ENCODE measurements at regions not wholly inside any gene's neighbourhood (a gene's known extent, or its start where the extent isn't known, plus 50 kb on each side); places are given as distances from the start of the nearest gene placed in this dataset.

GRCh38 chr5:35561396-35561795 lies 56.3 kb upstream of the SPEF2 start:
- in situ Hi-C loops (cut with HindIII; ENCODE audit: extremely low pct_ligation_motif_present, low pct_unique_long_range_greater_than_20kb) = no loop called here
- CTCF ChIA-PET (ENCODE audit: low intra/inter-chr PET ratio, low total read pairs) = no interaction called here
- POLR2A ChIA-PET = no interaction called here
- Histone ChIP-seq H2AFZ (ENCODE audit: low read length) (no peak overlapping the region), H3K27ac (ENCODE audit: extremely low read length, insufficient read depth, low read length) (no peak overlapping the region), H3K9ac (ENCODE audit: insufficient read depth, low read depth, low read length) (no peak overlapping the region), H3K27me3 (ENCODE audit: control insufficient read depth in 1 of 2, insufficient read depth in 2 of 2, low read length in 2 of 2) (no peaks in the 10 kb centered on the region), H3K79me2 (ENCODE audit: insufficient read depth, low read length) (no peaks in the 10 kb centered on the region), H3K9me3 (ENCODE audit: low read length) (peaks cover 51% of the 10 kb centered on the region), H3K36me3 (replicated peaks in 1 of 2; ENCODE audit: control insufficient read depth in 1 of 2, insufficient read depth in 2 of 2, low read length in 2 of 2) (no peaks in the 10 kb centered on the region), H4K20me1 (ENCODE audit: insufficient read depth, low read length) (no peaks in the 10 kb centered on the region), H3K4me3 (replicated peaks in 1 of 3; ENCODE audit: insufficient read depth in 1 of 3, low read depth in 2 of 3, low read length in 3 of 3) (no peak overlapping the region), H3K4me1 (ENCODE audit: insufficient read depth, low read length) (no peaks in the 10 kb centered on the region), H3K4me2 (ENCODE audit: low read depth, low read length) (no peak overlapping the region)
- ATAC-seq (no peak), DNase-seq (ENCODE audit: low spot score) (no peak), FAIRE-seq (no peak)
- BruUV-seq (replicated peaks) = no TSS peak
- TF ChIP-seq, protein P1, sequence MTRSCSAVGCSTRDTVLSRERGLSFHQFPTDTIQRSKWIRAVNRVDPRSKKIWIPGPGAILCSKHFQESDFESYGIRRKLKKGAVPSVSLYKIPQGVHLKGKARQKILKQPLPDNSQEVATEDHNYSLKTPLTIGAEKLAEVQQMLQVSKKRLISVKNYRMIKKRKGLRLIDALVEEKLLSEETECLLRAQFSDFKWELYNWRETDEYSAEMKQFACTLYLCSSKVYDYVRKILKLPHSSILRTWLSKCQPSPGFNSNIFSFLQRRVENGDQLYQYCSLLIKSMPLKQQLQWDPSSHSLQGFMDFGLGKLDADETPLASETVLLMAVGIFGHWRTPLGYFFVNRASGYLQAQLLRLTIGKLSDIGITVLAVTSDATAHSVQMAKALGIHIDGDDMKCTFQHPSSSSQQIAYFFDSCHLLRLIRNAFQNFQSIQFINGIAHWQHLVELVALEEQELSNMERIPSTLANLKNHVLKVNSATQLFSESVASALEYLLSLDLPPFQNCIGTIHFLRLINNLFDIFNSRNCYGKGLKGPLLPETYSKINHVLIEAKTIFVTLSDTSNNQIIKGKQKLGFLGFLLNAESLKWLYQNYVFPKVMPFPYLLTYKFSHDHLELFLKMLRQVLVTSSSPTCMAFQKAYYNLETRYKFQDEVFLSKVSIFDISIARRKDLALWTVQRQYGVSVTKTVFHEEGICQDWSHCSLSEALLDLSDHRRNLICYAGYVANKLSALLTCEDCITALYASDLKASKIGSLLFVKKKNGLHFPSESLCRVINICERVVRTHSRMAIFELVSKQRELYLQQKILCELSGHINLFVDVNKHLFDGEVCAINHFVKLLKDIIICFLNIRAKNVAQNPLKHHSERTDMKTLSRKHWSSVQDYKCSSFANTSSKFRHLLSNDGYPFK (CRISPR knock-in tag; IDR thresholded peaks at IDR 0.05; ENCODE audit: borderline replicate concordance) = no peak
- no peak for TF ChIP-seq ZEB1 (IDR thresholded peaks at IDR 0.05; ENCODE audit: insufficient replicate concordance, low read depth)
- no peak for TF ChIP-seq ZNF652 (CRISPR knock-in tag; IDR thresholded peaks at IDR 0.05; ENCODE audit: borderline replicate concordance, low read depth)
- no peak for TF ChIP-seq PHF5A (CRISPR knock-in tag; IDR thresholded peaks at IDR 0.05; ENCODE audit: low read depth, unreplicated experiment)
- TF ChIP-seq, protein P2, sequence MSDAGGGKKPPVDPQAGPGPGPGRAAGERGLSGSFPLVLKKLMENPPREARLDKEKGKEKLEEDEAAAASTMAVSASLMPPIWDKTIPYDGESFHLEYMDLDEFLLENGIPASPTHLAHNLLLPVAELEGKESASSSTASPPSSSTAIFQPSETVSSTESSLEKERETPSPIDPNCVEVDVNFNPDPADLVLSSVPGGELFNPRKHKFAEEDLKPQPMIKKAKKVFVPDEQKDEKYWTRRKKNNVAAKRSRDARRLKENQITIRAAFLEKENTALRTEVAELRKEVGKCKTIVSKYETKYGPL (CRISPR knock-in tag; IDR thresholded peaks at IDR 0.05) = no peak
- no peak for TF ChIP-seq ZNF3 (CRISPR knock-in tag; IDR thresholded peaks at IDR 0.05)
- no peak for TF ChIP-seq CHD4 (IDR thresholded peaks at IDR 0.05; ENCODE audit: borderline replicate concordance, low read length)
- no peak for TF ChIP-seq ZFP1 (CRISPR knock-in tag; IDR thresholded peaks at IDR 0.05)
- TF ChIP-seq RBFOX2 (IDR thresholded peaks at IDR 0.05; ENCODE audit: low read depth, low read length) = no peak
- no peak for TF ChIP-seq ZNF543 (CRISPR knock-in tag; IDR thresholded peaks at IDR 0.05)
- intact Hi-C loops (cut with micrococcal nuclease; ENCODE audit: unreplicated experiment) = no loop called here

All from HepG2 (cell line).